NCI-H2171 treated with DMSO at 0.1 percent for 48 hours (cell line): ENCODE measurements at regions not wholly inside any gene's neighbourhood (a gene's known extent, or its start where the extent isn't known, plus 50 kb on each side); places are given as distances from the start of the nearest gene placed in this dataset.
"Not testable (repeated sequence)": the region's sequence is repeated elsewhere in the genome, so short reads cannot be mapped to it uniquely, and the experiment has no call there.

Source experiments
- DNase-seq: peaks from one replicate; lab custom pipeline; 2025; lab: John Stamatoyannopoulos, UW

- peak; percentile 19 for DNase-seq
These were observed 95.2 kb upstream of the PCED1B start for GRCh38 chr12:46983959-46984841.

DNA sequence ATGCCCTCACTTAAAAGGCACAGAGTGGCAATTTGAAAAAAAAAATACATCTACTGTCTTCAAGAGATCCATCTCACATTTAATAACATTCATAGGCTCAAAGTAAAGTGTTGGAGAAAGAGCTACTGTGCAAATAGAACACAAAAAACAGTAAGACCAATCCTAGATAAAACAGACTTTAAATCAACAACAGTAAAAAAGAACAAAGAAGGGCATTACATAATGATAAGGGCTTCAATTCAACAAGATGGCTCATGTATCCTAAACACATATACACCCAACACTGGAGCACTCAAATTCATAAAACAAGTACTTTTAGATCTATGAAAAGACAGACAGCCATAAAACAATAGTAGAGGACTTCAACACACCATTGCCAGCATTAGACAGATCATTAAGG is 93.6 kb upstream of the PCED1B start:
- DNase-seq: no peak

DNA sequence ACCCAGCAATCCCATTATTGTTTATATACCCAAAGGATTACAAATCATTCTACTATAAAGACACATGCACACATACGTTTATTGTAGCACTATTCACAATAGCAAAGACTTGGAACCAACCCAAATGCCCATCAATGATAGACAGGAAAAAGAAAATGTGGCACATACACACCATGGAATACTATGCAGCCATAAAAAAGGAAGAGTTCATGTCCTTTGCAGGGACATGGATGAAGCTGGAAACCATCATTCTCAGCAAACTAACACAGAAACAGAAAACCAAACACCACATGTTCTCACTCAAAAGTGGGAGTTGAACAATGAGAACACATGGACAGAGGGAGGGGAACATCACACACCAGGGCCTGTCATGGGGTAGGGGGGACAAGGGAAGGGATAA is 91.3 kb upstream of the PCED1B start:
- DNase-seq: not testable (repeated sequence)

DNA sequence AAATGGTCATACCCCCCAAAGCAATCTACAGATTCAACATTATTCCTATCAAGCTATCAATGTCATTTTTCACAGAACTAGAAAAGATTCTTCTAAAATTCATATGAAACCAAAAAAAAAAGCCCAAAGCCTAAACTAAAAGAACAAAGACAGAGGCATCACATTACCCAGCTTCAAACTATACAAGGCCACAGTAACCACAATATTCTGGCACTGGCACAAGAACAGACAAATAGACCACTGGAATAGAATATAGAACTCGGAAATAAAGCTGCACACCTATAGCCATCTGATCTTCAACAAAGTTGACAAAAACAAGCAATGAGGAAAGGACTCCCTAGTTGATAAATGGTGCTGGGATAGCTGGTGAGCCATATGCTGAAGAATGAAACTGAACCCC is 89.2 kb upstream of the PCED1B start:
- DNase-seq: no peak

- not testable (repeated sequence) for DNase-seq
These were observed 87.4 kb upstream of the PCED1B start for GRCh38 chr12:46992051-46992450.

DNA sequence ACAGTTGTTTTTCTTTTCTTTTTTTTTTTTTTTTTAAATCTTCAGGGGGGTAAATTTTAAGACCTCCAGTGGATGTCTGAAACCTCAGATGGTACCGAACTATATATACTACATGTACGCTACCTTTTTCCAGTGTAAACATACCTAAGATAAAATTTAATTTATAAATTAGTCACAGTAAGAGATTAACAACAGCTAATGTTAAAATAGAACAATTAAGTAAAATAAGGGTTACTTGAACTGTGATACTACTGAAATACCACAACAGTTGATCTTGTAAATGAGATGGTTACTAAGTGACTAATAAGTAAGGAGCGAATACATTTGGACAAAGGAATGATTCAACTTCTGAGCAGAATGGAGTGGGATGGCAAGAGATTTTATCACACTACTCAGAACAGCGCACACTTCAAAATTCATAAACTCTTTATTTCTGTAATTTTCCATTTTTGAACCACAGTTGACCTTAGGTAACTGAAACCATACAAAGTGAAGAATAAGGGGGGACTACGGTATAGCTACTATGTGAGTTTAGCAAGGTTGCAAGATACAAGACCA is 80.5 kb upstream of the PCED1B start:
- no peak for DNase-seq

GRCh38 chr12:47004634-47005033 is 74.8 kb upstream of the PCED1B start:
- DNase-seq: no peak

DNA sequence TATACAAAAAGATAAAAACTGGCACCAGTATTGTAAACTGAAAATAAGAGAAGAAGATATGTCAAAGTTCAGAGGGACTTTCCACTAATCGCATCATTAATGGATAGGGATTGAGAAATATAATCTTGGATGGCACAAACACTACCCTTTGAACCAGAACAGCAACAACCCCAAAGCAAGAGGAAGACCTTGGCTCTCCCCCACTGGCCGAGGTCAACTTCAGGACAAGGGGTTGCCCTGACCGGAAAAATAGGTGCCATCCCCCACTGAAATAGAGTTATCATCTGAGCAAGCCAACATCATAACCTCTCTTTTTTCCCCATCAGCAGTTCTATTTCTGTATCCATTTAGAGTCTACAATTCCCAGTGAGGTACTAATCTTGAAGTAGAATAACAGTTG is 72.4 kb upstream of the PCED1B start:
- no peak for DNase-seq

GRCh38 chr12:47012552-47012951 is 66.9 kb upstream of the PCED1B start:
- DNase-seq: no peak

GRCh38 chr12:47014474-47014873 is 64.9 kb upstream of the PCED1B start:
- DNase-seq: no peak

GRCh38 chr12:47015381-47015780 is 64.0 kb upstream of the PCED1B start:
- DNase-seq: no peak

GRCh38 chr12:47017041-47017713 is 62.2 kb upstream of the PCED1B start:
- no peak for DNase-seq

- DNase-seq: no peak
These were observed 61.4 kb upstream of the PCED1B start for GRCh38 chr12:47017901-47018475.

DNA sequence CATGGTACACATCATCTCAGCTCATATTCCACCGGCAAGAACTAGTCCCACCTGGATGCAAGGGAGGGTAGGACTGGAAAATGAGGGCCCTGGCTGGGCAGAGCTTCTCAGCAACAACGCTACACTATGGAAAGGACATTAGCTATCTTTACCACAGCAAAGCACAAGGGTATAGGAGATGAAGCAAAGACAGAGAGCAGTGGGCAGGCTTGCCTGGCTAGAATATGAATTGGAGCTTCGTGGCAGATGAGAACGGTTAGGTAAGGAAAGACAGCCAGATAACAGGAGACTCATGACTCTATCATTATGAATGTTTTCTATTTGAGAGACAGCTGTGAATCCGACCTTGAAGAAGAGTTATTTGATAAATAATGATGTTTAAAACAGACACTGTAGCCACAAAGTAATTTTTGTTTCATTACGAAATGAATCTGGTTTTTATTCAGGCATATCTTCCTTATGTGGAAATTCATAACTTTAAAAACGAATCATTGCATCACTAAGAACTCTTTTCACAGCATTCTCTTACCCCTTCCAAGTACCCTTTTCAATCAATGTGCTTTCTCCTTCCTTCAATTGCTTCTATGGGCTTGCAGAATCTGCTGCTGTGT is 59.1 kb upstream of the PCED1B start:
- DNase-seq: no peak

GRCh38 chr12:47021298-47021697 is 58.1 kb upstream of the PCED1B start:
- peak; percentile 49 for DNase-seq

- DNase-seq: no peak
These were observed 57.1 kb upstream of the PCED1B start for GRCh38 chr12:47022296-47022695.

DNA sequence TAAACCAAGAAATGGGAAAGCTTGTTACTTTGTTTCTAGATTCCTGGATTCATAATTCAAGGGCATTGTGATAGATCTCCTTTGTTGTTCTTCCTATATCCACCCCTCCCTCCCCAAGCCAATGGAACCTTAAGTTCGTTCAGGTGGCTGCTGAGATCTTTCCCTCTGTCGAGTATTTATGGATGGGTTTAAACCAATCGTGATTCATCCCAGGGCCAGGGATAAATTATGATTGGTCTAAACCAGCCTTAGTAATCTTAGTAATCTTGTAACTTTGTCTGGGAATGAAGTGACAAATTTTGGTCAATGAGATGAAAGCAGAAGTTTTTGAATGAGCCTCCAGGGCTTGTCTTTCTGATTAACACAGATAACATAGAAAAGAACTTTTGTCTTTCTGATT is 56.1 kb upstream of the PCED1B start:
- no peak for DNase-seq

DNA sequence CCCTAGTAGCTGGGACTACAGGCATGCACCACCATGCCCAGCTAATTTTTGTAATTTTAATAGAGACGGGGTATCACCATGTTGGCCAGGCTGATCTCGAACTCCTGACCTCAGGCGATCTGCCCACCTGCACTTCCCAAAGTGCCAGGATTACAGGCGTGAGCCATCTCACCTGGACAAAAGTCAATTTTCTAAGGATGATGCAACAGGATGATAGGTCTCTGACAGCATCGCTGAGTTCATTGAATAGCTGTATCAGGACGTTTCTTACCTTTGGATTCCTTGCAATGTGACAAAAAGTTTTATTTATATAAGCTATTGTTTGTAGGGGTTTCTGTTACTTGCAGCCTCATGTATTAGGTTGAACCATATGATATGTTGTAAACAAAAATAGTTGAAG is 55.5 kb upstream of the PCED1B start:
- no peak for DNase-seq

DNA sequence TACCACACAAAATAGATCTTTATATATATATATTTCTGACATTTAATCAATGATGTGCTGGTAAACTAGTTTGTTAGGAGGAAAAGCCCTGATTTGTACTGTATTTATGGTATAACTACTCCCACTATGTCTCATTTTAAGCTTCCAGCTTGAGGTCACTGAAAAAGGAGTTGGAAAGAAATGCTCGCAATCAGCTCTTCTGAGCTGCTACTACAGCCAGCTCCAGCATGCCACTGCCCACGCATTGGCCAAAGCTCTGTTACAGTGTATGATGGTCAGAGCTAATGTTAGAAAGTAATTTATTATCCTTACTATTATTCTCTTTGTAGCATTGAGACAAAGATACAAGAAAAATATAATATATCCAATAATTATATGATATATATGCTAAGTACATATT is 55.0 kb upstream of the PCED1B start:
- no peak for DNase-seq

- DNase-seq: no peak
These were observed 54.1 kb upstream of the PCED1B start for GRCh38 chr12:47025349-47025748.

GRCh38 chr12:47025798-47026197 is 53.6 kb upstream of the PCED1B start:
- DNase-seq: no peak

GRCh38 chr12:47026291-47026690 is 53.1 kb upstream of the PCED1B start:
- DNase-seq: no peak
